ENCODE measurements at regions not wholly inside any gene's neighbourhood (a gene's known extent, or its start where the extent isn't known, plus 50 kb on each side); places are given as distances from the start of the nearest gene placed in this dataset.

- TF ChIP-seq POLR2AphosphoS5 (IDR thresholded peaks at IDR 0.05; ENCODE audit: low read depth, low read length), result no peak
- no peak for TF ChIP-seq REST (IDR thresholded peaks at IDR 0.05; ENCODE audit: insufficient read depth in 1 of 2, low read depth in 2 of 2, low read length in 2 of 2)
Observed at GRCh38 chr6:133083248-133083967, 157.7 kb upstream of the EYA4 start.
